CD1c-positive myeloid dendritic cell (primary cell): ENCODE measurements at regions not wholly inside any gene's neighbourhood (a gene's known extent, or its start where the extent isn't known, plus 50 kb on each side); places are given as distances from the start of the nearest gene placed in this dataset.
A peak's percentile ranks its signal among the peaks of the same experiment; 100 is the strongest.

Experiments used
- DNase-seq: peaks from one replicate; pipeline ENCODE4 v3.0.0-alpha.2; 2016; ENCODE audit errors: extremely low spot score

DNA sequence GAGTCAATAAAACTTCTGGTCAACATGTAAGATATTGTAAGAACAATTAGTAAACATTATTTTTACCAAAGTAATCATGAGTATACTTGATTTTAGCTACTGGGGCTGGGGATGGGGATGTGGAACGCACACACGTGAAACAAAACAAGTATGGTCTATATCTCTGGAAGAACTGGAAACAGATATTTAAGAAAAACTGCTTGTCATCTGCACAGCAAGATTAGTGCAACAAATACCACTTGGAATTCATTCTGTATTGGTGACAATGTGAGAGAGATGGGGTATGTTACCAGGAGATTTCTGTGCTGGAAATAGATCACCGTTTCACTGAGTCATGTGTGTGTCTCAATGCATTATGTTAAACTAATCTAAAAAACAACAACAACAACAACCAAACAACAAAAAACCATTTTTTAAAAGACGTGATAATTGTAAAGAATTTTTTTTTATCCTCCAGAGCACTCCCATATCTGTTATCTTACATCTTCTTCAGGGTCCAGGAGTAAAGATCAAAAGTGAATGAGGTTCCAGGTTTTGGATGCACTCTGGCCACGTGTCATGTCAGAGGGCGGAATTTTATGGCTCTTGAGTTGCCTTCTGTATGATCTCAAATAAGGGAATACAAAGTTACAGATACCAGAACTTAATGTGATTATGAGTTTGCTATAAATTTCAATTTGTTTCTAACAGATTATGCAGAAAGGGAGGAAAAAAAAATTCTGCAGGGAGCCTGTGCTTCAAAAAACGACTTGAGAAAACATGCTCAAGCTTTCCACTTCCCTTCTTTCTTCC is 153.0 kb downstream of the BBOX1 start:
- no peak for DNase-seq

DNA sequence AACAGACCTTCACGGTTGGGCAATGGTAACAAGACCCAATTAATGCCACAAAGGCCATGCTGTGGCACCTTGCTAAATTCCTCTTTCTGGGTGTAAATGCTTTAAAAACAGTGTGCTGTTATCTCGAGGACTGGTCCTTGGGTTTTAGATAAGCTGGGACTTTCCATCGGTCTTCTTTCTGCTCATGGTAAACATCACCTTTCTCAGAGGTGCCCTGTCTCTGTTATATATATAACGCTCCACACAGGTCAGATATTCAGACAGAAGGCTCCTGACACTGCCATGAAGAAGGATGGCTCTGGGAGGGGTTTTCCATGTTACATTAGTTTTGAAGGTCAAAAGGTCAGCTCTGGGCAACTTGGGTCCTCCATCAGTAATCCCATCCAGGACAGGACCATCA is 151.6 kb downstream of the BBOX1 start:
- DNase-seq, result no peak

DNA sequence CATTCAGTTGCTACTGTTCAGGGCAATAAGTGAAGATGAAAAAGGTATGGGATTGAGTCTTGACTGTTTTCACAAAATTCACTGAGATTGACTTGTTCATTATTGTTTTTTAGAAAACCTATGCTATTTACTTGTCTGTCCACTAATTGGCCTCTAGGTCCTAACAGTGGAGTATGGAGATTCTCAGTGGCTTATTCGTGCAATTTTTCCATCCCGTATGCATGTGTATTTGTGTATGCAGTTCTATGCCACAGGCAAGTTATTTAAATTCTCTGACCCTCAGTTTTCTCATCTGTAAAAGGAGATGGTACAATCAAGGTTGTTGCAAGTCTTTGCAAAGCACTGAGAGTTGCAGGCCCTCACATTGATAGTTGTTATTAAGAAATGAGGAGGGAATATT is 151.0 kb downstream of the BBOX1 start:
- no peak for DNase-seq

DNA sequence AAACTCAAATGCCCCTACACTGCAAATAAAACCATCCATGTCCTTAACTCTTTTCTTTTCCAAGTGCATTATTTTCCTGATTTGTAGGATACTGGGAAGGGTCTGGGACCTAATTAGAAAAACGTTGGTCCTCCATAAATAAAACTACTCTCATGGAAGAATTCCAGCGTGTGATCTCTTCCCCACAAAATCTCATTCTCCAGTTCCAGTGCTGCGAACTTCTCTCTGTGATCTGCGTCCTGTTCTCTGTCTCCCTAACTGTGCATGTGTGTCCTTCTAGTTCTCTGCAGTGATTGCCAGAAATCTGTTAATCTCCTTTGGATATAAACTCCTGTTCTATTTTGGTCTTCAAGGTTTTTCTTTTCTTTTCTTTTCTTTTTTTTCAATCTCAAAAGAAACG is 148.1 kb downstream of the BBOX1 start:
- DNase-seq, result no peak

DNA sequence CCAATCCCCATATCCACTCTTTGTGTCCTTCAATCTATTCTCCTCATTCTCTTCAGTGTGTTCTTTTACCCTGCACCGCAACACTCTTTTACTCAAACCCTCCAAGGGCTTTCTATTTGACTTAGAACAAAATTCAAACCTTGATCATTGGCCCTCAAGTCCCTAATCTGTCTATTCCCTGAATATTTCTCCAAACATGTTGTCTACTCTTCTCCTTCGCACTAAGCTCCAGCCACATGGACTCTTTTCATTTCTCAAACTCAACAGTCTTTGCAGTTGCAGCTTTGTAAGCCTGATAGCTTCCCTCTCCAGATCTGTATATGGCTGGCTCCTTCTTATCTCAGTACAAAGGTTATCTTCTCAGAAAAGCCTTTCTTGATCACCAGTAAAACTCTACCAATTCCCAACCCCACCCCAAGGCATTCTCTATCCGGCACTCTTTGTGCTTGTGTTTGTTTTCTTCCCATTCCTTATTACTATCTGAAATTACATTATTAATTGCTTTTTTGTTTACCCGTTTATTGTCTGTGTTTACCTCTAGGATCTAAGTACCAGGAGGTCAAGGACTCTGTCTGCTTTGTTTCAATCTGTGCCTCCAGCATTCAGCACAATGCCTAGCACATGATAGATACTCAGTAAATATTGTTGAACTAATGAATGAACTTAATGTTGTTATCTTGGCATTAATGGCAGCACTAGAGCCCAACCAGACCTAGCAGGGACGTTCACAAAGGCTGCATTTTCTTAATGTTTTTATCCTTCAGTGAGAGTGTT is 147.4 kb downstream of the BBOX1 start:
- no peak for DNase-seq

DNA sequence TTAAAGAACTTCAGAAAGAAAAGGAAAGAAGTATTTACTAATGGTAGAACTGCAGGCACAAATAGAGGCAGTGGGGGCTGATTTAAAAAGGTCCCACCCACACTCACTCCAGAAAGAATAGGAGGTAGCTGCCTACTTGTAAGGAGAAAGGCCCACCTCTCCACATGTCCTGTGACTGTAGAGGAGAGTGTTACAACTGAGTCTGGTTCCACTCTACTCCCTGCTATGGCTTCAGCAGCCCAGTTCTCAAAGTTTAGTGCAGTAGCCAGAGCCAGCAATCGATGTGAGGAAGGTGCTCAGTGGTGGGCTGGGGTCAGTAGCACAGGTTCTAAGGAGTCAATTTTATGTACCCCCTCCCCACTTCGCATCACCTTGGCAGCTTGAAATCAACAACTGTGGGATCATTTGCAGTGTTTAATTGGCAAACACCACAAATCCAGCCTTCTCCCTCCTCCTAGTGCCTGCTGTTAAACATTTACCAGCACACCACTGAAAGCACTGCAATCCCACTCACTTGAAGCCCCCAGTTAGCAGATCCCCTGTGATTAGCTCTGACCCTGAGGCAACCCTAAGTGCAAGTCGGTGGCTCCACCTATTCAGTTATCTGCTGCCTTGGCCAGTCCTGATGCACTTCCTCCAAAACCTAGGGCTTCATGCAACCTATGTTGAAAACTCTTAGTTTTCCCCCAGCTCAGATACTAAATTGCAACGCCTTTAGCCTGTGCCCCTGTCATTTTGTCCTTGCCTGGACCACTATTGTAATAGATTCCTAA is 146.6 kb downstream of the BBOX1 start:
- no peak for DNase-seq

DNA sequence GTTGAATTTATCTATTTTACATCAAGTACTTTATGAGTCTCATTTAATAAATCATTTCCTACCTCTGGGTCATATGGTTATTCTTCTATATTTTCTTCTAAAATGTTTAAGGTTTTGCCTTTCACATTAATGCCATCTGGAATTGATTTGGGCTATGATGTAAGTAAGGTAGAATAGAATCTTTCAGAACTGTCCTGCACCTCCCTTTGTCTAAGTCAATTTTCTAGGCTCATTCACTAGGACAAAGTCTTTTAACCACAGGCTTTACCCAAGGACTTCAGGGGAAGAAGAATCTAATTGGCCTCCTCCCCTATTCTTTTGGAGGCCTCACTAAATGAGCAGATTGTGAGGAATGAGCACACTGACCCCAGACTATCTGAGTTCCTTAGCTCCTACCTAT is 146.0 kb downstream of the BBOX1 start:
- DNase-seq, result no peak

DNA sequence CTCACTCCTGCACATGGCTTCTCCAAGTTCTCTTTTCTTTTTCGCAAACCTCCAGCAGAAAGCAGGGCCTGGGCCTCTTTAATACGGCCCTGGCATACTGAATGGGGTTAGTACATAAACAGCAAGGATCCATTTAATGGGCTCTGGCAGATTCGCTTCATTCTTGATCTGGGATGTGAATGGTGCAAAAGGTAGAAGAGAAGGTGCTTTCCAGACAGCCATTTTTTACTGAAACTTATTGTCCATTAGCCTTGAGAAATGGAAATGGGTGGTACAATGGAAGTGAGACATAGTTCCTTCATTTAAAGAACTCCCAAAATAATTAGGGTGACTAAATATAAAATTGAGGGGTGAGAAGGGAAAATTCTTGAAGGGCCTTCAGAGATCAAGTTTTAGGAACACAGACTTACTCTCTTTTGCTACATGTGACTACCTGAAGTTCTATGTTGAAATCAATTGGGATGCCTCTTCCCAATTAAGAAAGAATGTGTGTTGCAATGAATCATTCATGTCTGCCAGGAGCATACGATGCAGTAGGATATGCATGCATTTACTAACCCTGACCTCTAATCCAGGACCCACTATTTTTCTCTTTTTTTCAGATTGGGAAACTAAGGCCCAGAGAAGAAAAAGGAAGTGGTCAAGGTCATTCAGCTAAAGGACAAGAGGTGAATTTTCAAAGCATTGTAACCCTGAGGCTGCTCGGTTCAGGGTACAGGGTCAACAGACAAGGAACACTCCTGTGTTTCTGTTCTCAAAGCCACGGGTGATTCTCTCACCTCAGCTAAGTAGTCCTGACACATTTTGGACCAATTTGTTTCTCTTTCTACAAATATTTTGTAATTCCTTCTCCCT is 144.1 kb downstream of the BBOX1 start:
- no peak for DNase-seq

DNA sequence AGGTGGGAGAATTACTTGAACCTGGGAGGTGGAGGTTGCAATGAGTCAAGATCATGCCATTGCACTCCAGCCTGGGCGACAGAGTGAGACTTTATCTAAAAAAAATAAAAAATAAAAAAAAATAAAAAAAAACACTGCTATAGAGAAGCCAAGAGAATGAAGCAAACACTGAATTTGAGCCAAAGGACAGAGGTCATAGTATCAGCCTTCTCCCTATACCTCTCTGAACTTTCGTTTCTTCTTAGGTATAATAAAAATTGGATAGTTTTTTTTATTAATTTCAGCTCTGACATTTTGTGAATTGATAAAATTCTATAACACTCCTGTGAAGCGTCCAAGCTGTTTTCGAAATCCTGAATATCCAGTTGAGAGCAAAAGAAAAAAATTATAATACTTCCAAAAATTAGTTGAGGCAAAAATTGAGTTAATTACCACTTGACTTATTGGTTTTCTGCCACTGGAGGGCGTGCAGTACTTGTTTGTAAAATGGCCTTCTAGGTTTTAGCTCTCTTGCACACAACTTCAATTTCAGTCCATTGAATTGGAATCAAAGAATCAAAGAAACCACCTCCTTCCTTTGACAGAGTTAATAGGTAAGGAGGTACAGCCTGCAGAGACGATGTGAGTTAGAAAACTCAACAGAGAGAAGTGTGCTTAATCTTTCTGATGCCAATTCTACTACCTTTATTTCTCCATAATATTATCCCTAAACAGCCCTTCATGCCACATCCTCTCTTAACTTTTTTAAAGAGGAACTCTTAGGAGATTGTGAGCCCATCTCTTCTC is 143.2 kb downstream of the BBOX1 start:
- DNase-seq, result peak; percentile 32

DNA sequence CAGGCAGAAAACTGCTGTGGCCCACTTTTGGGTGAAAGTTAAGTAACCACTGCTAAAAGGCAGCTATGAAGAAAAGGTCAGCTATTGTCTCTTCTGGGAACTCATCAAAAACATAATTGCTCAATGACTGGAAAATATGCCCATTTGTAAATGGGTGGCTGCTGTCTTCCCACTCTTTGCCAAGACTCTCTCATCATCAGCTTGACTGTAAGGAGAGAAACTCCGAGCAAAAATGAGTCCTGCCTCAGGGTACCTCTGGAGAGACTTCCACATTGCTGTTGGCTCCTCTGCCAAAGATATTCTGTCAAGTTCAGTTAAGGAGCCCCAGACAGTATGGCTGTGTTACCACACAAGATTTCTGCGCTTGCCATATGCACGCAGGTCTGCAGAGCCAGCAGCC is 138.7 kb downstream of the BBOX1 start:
- no peak for DNase-seq

DNA sequence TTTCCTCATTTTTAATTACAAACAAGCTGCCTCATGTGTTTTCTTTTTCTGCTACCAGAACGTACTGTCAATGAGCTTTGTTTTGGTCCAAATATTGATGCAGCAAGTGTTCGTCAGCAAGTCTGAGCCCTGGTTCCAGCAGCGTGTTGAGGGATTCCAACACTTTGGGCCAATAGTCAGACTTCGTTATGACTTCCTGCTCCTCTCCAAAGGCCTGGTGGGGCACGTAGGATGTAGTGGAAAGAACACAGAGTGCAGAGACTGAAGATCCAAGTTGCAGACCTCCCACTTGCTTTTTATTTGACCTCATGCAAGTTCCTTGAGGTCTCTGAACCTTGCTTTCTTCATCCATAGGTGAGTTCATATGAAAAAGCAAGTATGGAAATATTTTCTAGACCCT is 138.2 kb downstream of the BBOX1 start:
- no peak for DNase-seq
